B cell (primary cell): ENCODE measurements at regions not wholly inside any gene's neighbourhood (a gene's known extent, or its start where the extent isn't known, plus 50 kb on each side); places are given as distances from the start of the nearest gene placed in this dataset.

Source experiments
- ATAC-seq: fragments of 200-7000 bp; cut with Tn5 transposase; one replicate; pipeline ENCODE4 v1.10.0; 2021; ENCODE audit warnings: low read depth, mild to moderate bottlenecking, moderate number of reproducible peaks, moderate library complexity
- CTCF ChIA-PET: fragments of 350-600 bp; sonication (Branson Sonifier 250); formaldehyde crosslinking; loops from one replicate; lab custom pipeline; 2021; ENCODE audit warnings: antibody characterized with exemption, inconsistent platforms; lab: Charles Lee
- POLR2A ChIA-PET: fragments of 350-600 bp; sonication (Branson Sonifier 250); formaldehyde crosslinking; loops from one replicate; lab custom pipeline; 2021; ENCODE audit warnings: antibody characterized with exemption; lab: Charles Lee
- DNase-seq: peaks from one replicate; pipeline ENCODE4 v3.0.0; 2013
- H2AFZ ChIP-seq: 2 replicates; pipeline ENCODE4 v1.6.1; 2012; ENCODE audit warnings: mild to moderate bottlenecking, low read depth, low read length; ENCODE audit not compliant: insufficient read depth, poor library complexity, severe bottlenecking
- H3K27ac ChIP-seq, 2 donors: 1 replicate in 1 of 2; 2 replicates in 1 of 2; pipeline ENCODE4 v1.5.1; 2012 to 2013; ENCODE audit warnings: low read length in 2 of 2, mild to moderate bottlenecking in 2 of 2, moderate library complexity in 1 of 2
- H3K27me3 ChIP-seq, 4 experiments: fragments of 200-600 bp in 1 of 4; sonication (generic) in 1 of 4; replicated peaks in 1 of 4; 1 replicate in 2 of 4; 2 replicates in 2 of 4; pipeline versions ENCODE4 v1.6.1 to v1.7.0; 2013 to 2016; ENCODE audit warnings: low read length in 3 of 4, mild to moderate bottlenecking in 2 of 4, mixed read lengths in 1 of 4, moderate library complexity in 1 of 4; ENCODE audit not compliant: insufficient read depth in 4 of 4, control insufficient read depth in 3 of 4; ENCODE audit errors: control extremely low read depth in 1 of 4
- H3K36me3 ChIP-seq, 2 experiments: replicated peaks in 1 of 2; 1 replicate in 1 of 2; 2 replicates in 1 of 2; pipeline versions ENCODE4 v1.6.1 to v1.7.1; 2013; ENCODE audit warnings: low read length in 1 of 2; ENCODE audit not compliant: insufficient read depth in 2 of 2, control insufficient read depth in 1 of 2; ENCODE audit errors: control extremely low read depth in 1 of 2, extremely low read depth in 1 of 2
- H3K4me1 ChIP-seq, 2 donors: fragments of 200-600 bp in 1 of 2; sonication (generic) in 1 of 2; 1 replicate in 1 of 2; 2 replicates in 1 of 2; pipeline versions ENCODE4 v1.5.1 to v1.6.1; 2013 to 2017; ENCODE audit warnings: low read length in 2 of 2; ENCODE audit not compliant: control insufficient read depth in 2 of 2, insufficient read depth in 2 of 2
- H3K4me2 ChIP-seq: replicated peaks from 2 replicates; pipeline ENCODE3; 2012; ENCODE audit warnings: mild to moderate bottlenecking, low read depth, low read length; ENCODE audit not compliant: poor library complexity, severe bottlenecking
- H3K4me3 ChIP-seq, 5 experiments: fragments of 200-600 bp in 1 of 5; sonication (generic) in 1 of 5; 1 replicate in 3 of 5; 2 replicates in 2 of 5; pipeline versions ENCODE4 v1.5.1 to v1.7.0; 2011 to 2016; ENCODE audit warnings: low read length in 4 of 5, mild to moderate bottlenecking in 4 of 5, low read depth in 2 of 5, control low read depth in 1 of 5, moderate library complexity in 1 of 5; ENCODE audit not compliant: insufficient read depth in 1 of 5; ENCODE audit errors: control extremely low read depth in 1 of 5, extremely low read depth in 1 of 5
- H3K79me2 ChIP-seq: fragments of 200-600 bp; sonication (generic); one replicate; pipeline ENCODE4 v1.6.0; 2016; ENCODE audit warnings: low read length; ENCODE audit not compliant: control insufficient read depth, insufficient read depth
- H3K9ac ChIP-seq: fragments of 200-600 bp; sonication (generic); 2 replicates; pipeline ENCODE4 v1.6.1; 2017; ENCODE audit warnings: mild to moderate bottlenecking, low read length, moderate library complexity
- H3K9me3 ChIP-seq, 3 donors: one replicate each; pipeline versions ENCODE4 v1.6.1 to v1.7.1; 2013; ENCODE audit warnings: low read length in 2 of 3; ENCODE audit not compliant: control insufficient read depth in 2 of 3, insufficient read depth in 1 of 3; ENCODE audit errors: control extremely low read depth in 1 of 3
- H4K20me1 ChIP-seq: 2 replicates; pipeline ENCODE4 v1.6.0; 2012; ENCODE audit warnings: mild to moderate bottlenecking, low read length; ENCODE audit not compliant: insufficient read depth, control insufficient read depth, poor library complexity, severe bottlenecking
- H3K27ac Mint-ChIP-seq: one replicate; pipeline ENCODE4 v1.8.0; 2021; ENCODE audit warnings: mixed read lengths
- H3K27me3 Mint-ChIP-seq: one replicate; pipeline ENCODE4 v1.8.0; 2021; ENCODE audit warnings: mixed read lengths
- H3K4me1 Mint-ChIP-seq: one replicate; pipeline ENCODE4 v1.8.0; 2021; ENCODE audit warnings: mixed read lengths
- H3K4me3 Mint-ChIP-seq: one replicate; pipeline ENCODE4 v1.8.0; 2021; ENCODE audit warnings: mixed read lengths
- H3K9me3 Mint-ChIP-seq: one replicate; pipeline ENCODE4 v1.8.0; 2022; ENCODE audit warnings: mixed read lengths; ENCODE audit not compliant: insufficient read depth
- EZH2 ChIP-seq: IDR thresholded peaks from 2 replicates; pipeline ENCODE4 v1.6.1; 2012; ENCODE audit warnings: borderline replicate concordance, low read depth, mild to moderate bottlenecking, moderate library complexity, low read length; ENCODE audit not compliant: insufficient read depth, poor library complexity, severe bottlenecking
- WGBS: methylation state at CpG from one replicate; pipeline ENCODE4 v1.1.5; 2013; ENCODE audit warnings: missing lambda C conversion rate; ENCODE audit not compliant: insufficient coverage; 5-methylcytosine and 5-hydroxymethylcytosine counted together
- intact Hi-C: fragments of 100-400 bp; cut with micrococcal nuclease; formaldehyde crosslinking; loops from one replicate; pipeline ENCODE4 v1.10.0; 2022
- TF ChIP-seq, protein P1 (sequence below): fragments of 200-600 bp; IDR thresholded peaks from one replicate; pipeline ENCODE4 v1.8.0; 2022; ENCODE audit warnings: antibody characterized with exemption, mild to moderate bottlenecking

DNA sequence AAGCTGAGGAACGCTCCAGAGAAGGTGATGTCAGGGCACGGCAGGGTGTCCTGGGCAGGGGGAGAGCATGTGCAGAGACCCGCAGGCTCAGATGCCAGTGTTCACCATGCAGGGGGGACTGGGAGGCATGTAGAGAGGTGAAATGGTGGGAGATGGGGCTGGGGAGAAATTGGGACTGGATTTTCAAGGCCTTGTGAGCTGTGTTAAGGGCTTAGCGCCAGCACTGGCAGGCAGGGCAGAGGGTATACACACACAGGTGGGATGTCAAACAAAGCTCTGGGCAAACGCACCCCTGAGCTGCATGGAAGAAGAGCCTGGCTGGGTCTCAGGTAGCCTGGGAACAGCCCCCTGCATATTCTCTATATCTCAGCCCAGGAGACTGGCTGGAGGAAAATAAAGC lies 282.7 kb downstream of the SHQ1 start:
- POLR2A ChIA-PET, result no interaction called here
- peaks cover 0 to 4% (median 0%) of the 10 kb centered on the region in 4 experiments for H3K27me3 ChIP-seq
- H3K4me1 ChIP-seq, result no peaks in the 10 kb centered on the region
- H3K4me3 ChIP-seq, result no peak overlapping the region
- intact Hi-C loops, result no loop called here
- H4K20me1 ChIP-seq, result no peaks in the 10 kb centered on the region
- ATAC-seq (no peak), DNase-seq (no peak)
- H3K27ac ChIP-seq, result no peak overlapping the region
- H2AFZ ChIP-seq, result no peak overlapping the region
- H3K27ac Mint-ChIP-seq, result no peak overlapping the region
- no peaks in the 10 kb centered on the region for H3K4me1 Mint-ChIP-seq
- TF ChIP-seq, protein P1, sequence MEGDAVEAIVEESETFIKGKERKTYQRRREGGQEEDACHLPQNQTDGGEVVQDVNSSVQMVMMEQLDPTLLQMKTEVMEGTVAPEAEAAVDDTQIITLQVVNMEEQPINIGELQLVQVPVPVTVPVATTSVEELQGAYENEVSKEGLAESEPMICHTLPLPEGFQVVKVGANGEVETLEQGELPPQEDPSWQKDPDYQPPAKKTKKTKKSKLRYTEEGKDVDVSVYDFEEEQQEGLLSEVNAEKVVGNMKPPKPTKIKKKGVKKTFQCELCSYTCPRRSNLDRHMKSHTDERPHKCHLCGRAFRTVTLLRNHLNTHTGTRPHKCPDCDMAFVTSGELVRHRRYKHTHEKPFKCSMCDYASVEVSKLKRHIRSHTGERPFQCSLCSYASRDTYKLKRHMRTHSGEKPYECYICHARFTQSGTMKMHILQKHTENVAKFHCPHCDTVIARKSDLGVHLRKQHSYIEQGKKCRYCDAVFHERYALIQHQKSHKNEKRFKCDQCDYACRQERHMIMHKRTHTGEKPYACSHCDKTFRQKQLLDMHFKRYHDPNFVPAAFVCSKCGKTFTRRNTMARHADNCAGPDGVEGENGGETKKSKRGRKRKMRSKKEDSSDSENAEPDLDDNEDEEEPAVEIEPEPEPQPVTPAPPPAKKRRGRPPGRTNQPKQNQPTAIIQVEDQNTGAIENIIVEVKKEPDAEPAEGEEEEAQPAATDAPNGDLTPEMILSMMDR, result no peak
- no peak for TF ChIP-seq EZH2
- peaks cover 3% of the 10 kb centered on the region for H3K27me3 Mint-ChIP-seq
- CTCF ChIA-PET, result no interaction called here
- peaks cover 0 to 8% (median 4%) of the 10 kb centered on the region in 3 donors for H3K9me3 ChIP-seq
- H3K9ac ChIP-seq, result no peak overlapping the region
- no peak overlapping the region for H3K4me3 Mint-ChIP-seq
- H3K36me3 ChIP-seq, result no peaks in the 10 kb centered on the region
- no peaks in the 10 kb centered on the region for H3K79me2 ChIP-seq
- no peak overlapping the region for H3K4me2 ChIP-seq
- H3K9me3 Mint-ChIP-seq, result peaks cover 4% of the 10 kb centered on the region
- WGBS, result 98% methylated on average over 5 of the region's 5 CpGs

DNA sequence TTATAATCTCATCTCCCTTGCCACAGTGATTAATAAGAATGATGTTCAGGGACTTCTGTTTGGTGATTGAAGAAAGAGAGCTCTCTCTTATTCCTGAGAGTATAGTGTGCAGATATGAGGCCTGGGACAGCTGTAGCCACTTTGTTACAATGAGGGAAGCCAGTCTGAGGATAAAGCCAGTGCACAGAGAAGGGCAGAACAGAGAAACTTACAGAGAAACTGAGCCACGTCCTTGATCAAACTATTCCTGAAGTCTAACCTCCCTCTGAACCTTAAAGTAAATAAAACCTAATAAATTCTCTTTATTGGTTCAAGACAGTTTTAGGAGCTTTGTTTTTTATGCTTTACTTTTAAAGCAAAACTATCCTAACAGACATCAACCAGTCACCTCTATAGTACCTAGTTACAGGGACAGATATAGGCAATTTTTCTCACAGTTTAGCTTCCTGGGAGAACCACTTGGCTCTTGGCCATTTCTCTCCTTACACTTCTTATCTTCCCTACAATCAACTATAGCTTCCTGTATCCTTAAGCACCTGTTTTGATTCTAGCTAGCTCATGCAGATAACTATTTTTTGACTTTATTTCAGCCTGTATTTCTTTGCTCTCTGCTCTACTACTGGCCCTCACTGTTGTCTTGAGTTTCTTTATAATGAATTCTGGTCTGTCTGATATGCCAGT lies 284.4 kb downstream of the SHQ1 start:
- Mint-ChIP-seq H3K27ac (no peak overlapping the region), H3K4me1 (peaks cover 9% of the 10 kb centered on the region), H3K4me3 (no peak overlapping the region), H3K9me3 (peaks cover 4% of the 10 kb centered on the region), H3K27me3 (no peaks in the 10 kb centered on the region)
- no peak overlapping the region for H3K9ac ChIP-seq
- no peak overlapping the region for H3K4me3 ChIP-seq
- no peak overlapping the region for H2AFZ ChIP-seq
- DNase-seq (no peak), ATAC-seq (no peak)
- no peaks in the 10 kb centered on the region for H4K20me1 ChIP-seq
- no peaks in the 10 kb centered on the region for H3K36me3 ChIP-seq
- intact Hi-C loops, result no loop called here
- TF ChIP-seq, protein P1, result no peak
- CTCF ChIA-PET, result no interaction called here
- H3K9me3 ChIP-seq, result peaks cover 0 to 8% (median 4%) of the 10 kb centered on the region in 3 donors
- H3K79me2 ChIP-seq, result no peaks in the 10 kb centered on the region
- peaks cover 9 to 11% of the 10 kb centered on the region in 2 donors for H3K4me1 ChIP-seq
- POLR2A ChIA-PET, result no interaction called here
- no peak overlapping the region for H3K27ac ChIP-seq
- no CpG with 5 or more reads among the region's 1 CpG for WGBS
- peaks cover 0 to 4% (median 0%) of the 10 kb centered on the region in 4 experiments for H3K27me3 ChIP-seq
- no peak overlapping the region for H3K4me2 ChIP-seq
